HG02870 (cell line): ENCODE measurements at regions not wholly inside any gene's neighbourhood (a gene's known extent, or its start where the extent isn't known, plus 50 kb on each side); places are given as distances from the start of the nearest gene placed in this dataset.

ENCODE experiments used
- ATAC-seq: cut with Tn5 transposase; IDR thresholded peaks from one replicate; pipeline ENCODE4 v1.9.1; 2021; ENCODE audit warnings: mild to moderate bottlenecking, moderate library complexity; ENCODE audit not compliant: unreplicated experiment

- no peak for ATAC-seq
These were observed 51.8 kb upstream of the CASZ1 start for GRCh38 chr1:10848109-10848684.

- no peak for ATAC-seq
These were observed 53.6 kb upstream of the CASZ1 start for GRCh38 chr1:10850026-10850425.

- no peak for ATAC-seq
These were observed 54.9 kb upstream of the CASZ1 start for GRCh38 chr1:10851024-10852013.

GRCh38 chr1:10852018-10852417, 55.6 kb upstream of the CASZ1 start:
- ATAC-seq = no peak

GRCh38 chr1:10852486-10852885, 56.0 kb upstream of the CASZ1 start:
- ATAC-seq = no peak

- no peak for ATAC-seq
These were observed 56.6 kb upstream of the CASZ1 start for GRCh38 chr1:10852998-10853520.

GRCh38 chr1:10853701-10854100, 57.3 kb upstream of the CASZ1 start:
- ATAC-seq = no peak

- no peak for ATAC-seq
These were observed 58.5 kb upstream of the CASZ1 start for GRCh38 chr1:10854856-10855459.

GRCh38 chr1:10856176-10856683, 59.8 kb upstream of the CASZ1 start:
- no peak for ATAC-seq

GRCh38 chr1:10856863-10857598, 60.6 kb upstream of the CASZ1 start:
- ATAC-seq = no peak

- no peak for ATAC-seq
These were observed 61.2 kb upstream of the CASZ1 start for GRCh38 chr1:10857687-10858086.

GRCh38 chr1:10860218-10860617, 63.8 kb upstream of the CASZ1 start:
- ATAC-seq = no peak

GRCh38 chr1:10860682-10861081, 64.2 kb upstream of the CASZ1 start:
- no peak for ATAC-seq

- no peak for ATAC-seq
These were observed 65.4 kb upstream of the CASZ1 start for GRCh38 chr1:10861822-10862221.

GRCh38 chr1:10862743-10863335, 66.4 kb upstream of the CASZ1 start:
- ATAC-seq = no peak

- no peak for ATAC-seq
These were observed 67.4 kb upstream of the CASZ1 start for GRCh38 chr1:10863886-10864285.

- ATAC-seq = no peak
These were observed 68.3 kb upstream of the CASZ1 start for GRCh38 chr1:10864776-10865175.

- ATAC-seq = no peak
These were observed 69.3 kb upstream of the CASZ1 start for GRCh38 chr1:10865518-10866320.

GRCh38 chr1:10866321-10867093, 70.1 kb upstream of the CASZ1 start:
- ATAC-seq = no peak
